ENCODE measurements at regions not wholly inside any gene's neighbourhood (a gene's known extent, or its start where the extent isn't known, plus 50 kb on each side); places are given as distances from the start of the nearest gene placed in this dataset.
"Not testable (repeated sequence)": the region's sequence is repeated elsewhere in the genome, so short reads cannot be mapped to it uniquely, and the experiment has no call there.

GRCh38 chr1:182003953-182004586 lies 57.4 kb downstream of the ZNF648 start:
- no peak for DNase-seq (ENCODE audit: low read depth in 2 of 2)

- no peak for DNase-seq (ENCODE audit: low read depth in 2 of 2)
Measured at GRCh38 chr1:182003025-182003725, 58.3 kb downstream of the ZNF648 start.

- no peak for DNase-seq (ENCODE audit: low read depth in 2 of 2)
Measured at GRCh38 chr1:182002570-182002969, 58.9 kb downstream of the ZNF648 start.

GRCh38 chr1:181998858-181999257 lies 62.7 kb downstream of the ZNF648 start:
- DNase-seq (ENCODE audit: low read depth in 2 of 2) = no peak

- DNase-seq (ENCODE audit: low read depth in 2 of 2) = no peak
Measured at GRCh38 chr1:181992072-181992471, 69.4 kb downstream of the ZNF648 start.

GRCh38 chr1:181990728-181991127 lies 70.8 kb downstream of the ZNF648 start:
- DNase-seq (ENCODE audit: low read depth in 2 of 2) = no peak

GRCh38 chr1:181989261-181989920 lies 72.1 kb downstream of the ZNF648 start:
- DNase-seq (ENCODE audit: low read depth in 2 of 2) = no peak

GRCh38 chr1:181987996-181988395 lies 73.5 kb downstream of the ZNF648 start:
- DNase-seq (ENCODE audit: low read depth in 2 of 2) = no peak

- DNase-seq (ENCODE audit: low read depth in 2 of 2) = no peak
Measured at GRCh38 chr1:181987334-181987895, 74.1 kb downstream of the ZNF648 start.

- DNase-seq (ENCODE audit: low read depth in 2 of 2) = no peak
Measured at GRCh38 chr1:181986907-181987305, 74.6 kb downstream of the ZNF648 start.

GRCh38 chr1:181985936-181986906 lies 75.3 kb downstream of the ZNF648 start:
- DNase-seq (ENCODE audit: low read depth in 2 of 2) = no peak

- no peak for DNase-seq (ENCODE audit: low read depth in 2 of 2)
Measured at GRCh38 chr1:181985281-181985680, 76.2 kb downstream of the ZNF648 start.

GRCh38 chr1:181984006-181984405 lies 77.5 kb downstream of the ZNF648 start:
- no peak for DNase-seq (ENCODE audit: low read depth in 2 of 2)

- no peak for DNase-seq (ENCODE audit: low read depth in 2 of 2)
Measured at GRCh38 chr1:181981821-181982220, 79.7 kb downstream of the ZNF648 start.

GRCh38 chr1:181972256-181972655 lies 89.3 kb downstream of the ZNF648 start:
- no peak for DNase-seq (ENCODE audit: low read depth in 2 of 2)

- no peak for DNase-seq (ENCODE audit: low read depth in 2 of 2)
Measured at GRCh38 chr1:181971424-181971823, 90.1 kb downstream of the ZNF648 start.

- no peak for DNase-seq (ENCODE audit: low read depth in 2 of 2)
Measured at GRCh38 chr1:181969902-181970301, 91.6 kb downstream of the ZNF648 start.

GRCh38 chr1:181954696-181955095 lies 106.8 kb downstream of the ZNF648 start:
- DNase-seq (ENCODE audit: low read depth in 2 of 2) = not testable (repeated sequence)

- DNase-seq (ENCODE audit: low read depth in 2 of 2) = not testable (repeated sequence)
Measured at GRCh38 chr1:181954178-181954577, 107.3 kb downstream of the ZNF648 start.

- DNase-seq (ENCODE audit: low read depth in 2 of 2) = no peak
Measured at GRCh38 chr1:181953596-181953995, 107.9 kb downstream of the ZNF648 start.

GRCh38 chr1:181951213-181951612 lies 110.3 kb downstream of the ZNF648 start:
- no peak for DNase-seq (ENCODE audit: low read depth in 2 of 2)

All from stimulated activated CD4-positive, alpha-beta T cell treated with anti-CD3 and anti-CD28 coated beads, Interleukin-12 subunit alpha, Interleukin-12 subunit beta, amount 100 ng/mL, for 24 hours (primary cell).